ENCODE measurements at regions not wholly inside any gene's neighbourhood (a gene's known extent, or its start where the extent isn't known, plus 50 kb on each side); places are given as distances from the start of the nearest gene placed in this dataset.

DNA sequence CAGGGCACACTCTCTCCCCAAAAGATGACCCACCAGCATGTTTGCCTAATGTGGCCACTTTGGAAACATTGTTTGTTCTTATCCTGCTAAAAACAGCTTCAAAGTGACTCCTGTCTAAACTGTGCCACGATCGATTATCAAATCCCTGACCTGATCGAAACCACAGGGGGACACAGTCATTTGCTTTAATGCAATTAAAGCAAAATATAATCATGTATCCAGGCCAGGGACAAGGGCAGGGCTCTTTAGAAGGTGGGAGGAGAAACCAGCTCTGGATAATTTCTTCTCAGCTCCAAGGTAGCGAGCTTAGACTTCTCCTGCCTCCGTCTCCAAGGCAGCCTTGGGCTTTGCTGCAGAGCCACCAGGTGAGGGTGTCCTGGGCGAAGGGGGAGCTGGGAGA is 95.0 kb upstream of the HAND1 start (continued):
- no peak for TF ChIP-seq E2F6 (IDR thresholded peaks at IDR 0.05)
- no peak for TF ChIP-seq POLR2AphosphoS5 (IDR thresholded peaks at IDR 0.05; ENCODE audit: low read depth, low read length)
- no peak for TF ChIP-seq SIRT6 (IDR thresholded peaks at IDR 0.05; ENCODE audit: low read length)
- no peak for TF ChIP-seq GABPA (IDR thresholded peaks at IDR 0.05; ENCODE audit: borderline replicate concordance, insufficient read depth, low read length)
